ENCODE measurements at regions not wholly inside any gene's neighbourhood (a gene's known extent, or its start where the extent isn't known, plus 50 kb on each side); places are given as distances from the start of the nearest gene placed in this dataset.

DNA sequence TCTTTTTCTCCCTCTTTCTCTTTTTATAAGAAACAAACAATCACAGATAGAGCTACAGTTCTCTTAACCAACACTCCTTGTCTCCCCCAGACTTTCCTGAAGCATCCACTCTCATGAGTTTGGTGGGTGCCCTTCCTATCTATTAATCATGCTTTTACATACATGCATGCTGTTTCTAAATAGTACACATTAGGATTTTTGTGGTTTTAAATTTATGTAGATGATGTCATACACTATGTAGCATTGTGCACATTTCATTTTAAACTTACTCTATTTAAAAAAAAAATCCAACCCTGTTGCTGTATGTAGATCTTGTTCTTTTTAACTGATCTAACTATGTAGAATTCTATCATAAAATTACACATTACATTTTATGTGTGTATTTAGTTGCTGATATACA lies 104.3 kb upstream of the MRPS22 start:
- no peak overlapping the region for H3K4me3 ChIP-seq
- H3K27ac ChIP-seq: no peak overlapping the region
- no peaks in the 10 kb centered on the region for H3K4me1 ChIP-seq
- in situ Hi-C loops (cut with MboI; ENCODE audit: low pct_ligation_motif_present in 1 of 4, low pct_unique_long_range_greater_than_20kb in 1 of 4, low sequenced_read_pairs in 3 of 4) (no loop called here), intact Hi-C loops (cut with DNase I; ENCODE audit: low total_unique reads) (no loop called here)
- TF ChIP-seq POLR2AphosphoS5 (IDR thresholded peaks at IDR 0.05) (no peak), POLR2A (IDR thresholded peaks at IDR 0.05) (no peak), EP300 (IDR thresholded peaks at IDR 0.05; ENCODE audit: low read depth) (no peak)
- TF ChIP-seq, protein P1, sequence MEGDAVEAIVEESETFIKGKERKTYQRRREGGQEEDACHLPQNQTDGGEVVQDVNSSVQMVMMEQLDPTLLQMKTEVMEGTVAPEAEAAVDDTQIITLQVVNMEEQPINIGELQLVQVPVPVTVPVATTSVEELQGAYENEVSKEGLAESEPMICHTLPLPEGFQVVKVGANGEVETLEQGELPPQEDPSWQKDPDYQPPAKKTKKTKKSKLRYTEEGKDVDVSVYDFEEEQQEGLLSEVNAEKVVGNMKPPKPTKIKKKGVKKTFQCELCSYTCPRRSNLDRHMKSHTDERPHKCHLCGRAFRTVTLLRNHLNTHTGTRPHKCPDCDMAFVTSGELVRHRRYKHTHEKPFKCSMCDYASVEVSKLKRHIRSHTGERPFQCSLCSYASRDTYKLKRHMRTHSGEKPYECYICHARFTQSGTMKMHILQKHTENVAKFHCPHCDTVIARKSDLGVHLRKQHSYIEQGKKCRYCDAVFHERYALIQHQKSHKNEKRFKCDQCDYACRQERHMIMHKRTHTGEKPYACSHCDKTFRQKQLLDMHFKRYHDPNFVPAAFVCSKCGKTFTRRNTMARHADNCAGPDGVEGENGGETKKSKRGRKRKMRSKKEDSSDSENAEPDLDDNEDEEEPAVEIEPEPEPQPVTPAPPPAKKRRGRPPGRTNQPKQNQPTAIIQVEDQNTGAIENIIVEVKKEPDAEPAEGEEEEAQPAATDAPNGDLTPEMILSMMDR (IDR thresholded peaks at IDR 0.05): no peak
- peaks cover 28% of the 10 kb centered on the region for H3K27me3 ChIP-seq
- no peaks in the 10 kb centered on the region for H3K9me3 ChIP-seq
- DNase-seq: no peak
- no peaks in the 10 kb centered on the region for H3K36me3 ChIP-seq

DNA sequence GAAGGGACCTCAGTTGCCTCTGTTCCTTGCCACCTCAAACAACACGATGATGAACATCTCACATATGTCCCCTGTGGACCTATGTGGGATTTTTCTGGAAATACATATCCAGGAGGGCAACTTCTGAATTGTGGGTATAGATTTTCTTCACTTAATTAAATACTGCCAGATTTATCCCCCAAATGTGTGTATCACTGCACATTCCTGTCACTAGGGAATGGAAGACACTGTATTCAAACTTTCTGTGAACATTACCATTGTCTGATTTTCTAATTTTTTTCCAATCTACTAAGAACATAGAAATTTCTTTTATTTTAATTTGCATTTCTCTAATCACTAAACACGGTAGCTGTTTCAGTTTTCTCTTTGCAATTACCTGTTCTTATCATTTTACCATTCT lies 102.0 kb upstream of the MRPS22 start:
- DNase-seq: no peak

DNA sequence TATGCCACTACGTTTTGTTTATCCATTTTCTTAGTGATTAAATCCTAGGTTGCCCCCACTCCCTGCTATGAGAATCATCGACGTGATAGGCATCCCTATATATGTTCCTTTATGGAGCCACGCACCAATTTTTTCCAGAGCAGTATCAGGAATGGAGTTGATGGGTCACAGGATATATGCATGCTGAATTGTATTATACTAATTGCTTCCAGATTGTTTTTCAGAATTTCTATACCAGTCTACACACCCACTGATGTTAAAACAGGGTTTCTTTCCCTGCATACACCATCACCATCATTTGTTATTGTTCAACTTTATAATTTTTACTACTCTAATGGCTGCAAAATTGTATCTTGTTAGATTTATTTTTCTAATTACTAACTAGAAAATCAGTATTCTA lies 100.1 kb upstream of the MRPS22 start:
- no peaks in the 10 kb centered on the region for H3K4me1 ChIP-seq
- no peaks in the 10 kb centered on the region for H3K36me3 ChIP-seq
- no peak overlapping the region for H3K4me3 ChIP-seq
- TF ChIP-seq POLR2A (IDR thresholded peaks at IDR 0.05): no peak
- no peak for TF ChIP-seq EP300 (IDR thresholded peaks at IDR 0.05; ENCODE audit: low read depth)
- TF ChIP-seq, protein P1 (IDR thresholded peaks at IDR 0.05): no peak
- TF ChIP-seq POLR2AphosphoS5 (IDR thresholded peaks at IDR 0.05): no peak
- in situ Hi-C loops (cut with MboI; ENCODE audit: low pct_ligation_motif_present in 1 of 4, low pct_unique_long_range_greater_than_20kb in 1 of 4, low sequenced_read_pairs in 3 of 4) (no loop called here), intact Hi-C loops (cut with DNase I; ENCODE audit: low total_unique reads) (no loop called here)
- peaks cover 23% of the 10 kb centered on the region for H3K27me3 ChIP-seq
- no peak for DNase-seq
- no peak overlapping the region for H3K27ac ChIP-seq
- 74 to 82% methylated on average over 3 to 4 of the region's 4 CpGs for WGBS, 2 donors (ENCODE audit: low coverage in 1 of 2)
- no peaks in the 10 kb centered on the region for H3K9me3 ChIP-seq

More for the DNA sequence above, 102.0 kb upstream of the MRPS22 start:
- H3K4me1 ChIP-seq: no peaks in the 10 kb centered on the region
- H3K27ac ChIP-seq: no peak overlapping the region
- 76 to 80% methylated on average over 2 of the region's 2 CpGs for WGBS, 2 donors (ENCODE audit: low coverage in 1 of 2)
- intact Hi-C loops (cut with DNase I; ENCODE audit: low total_unique reads): no loop called here
- no peaks in the 10 kb centered on the region for H3K36me3 ChIP-seq
- in situ Hi-C loops (cut with MboI; ENCODE audit: low pct_ligation_motif_present in 1 of 4, low pct_unique_long_range_greater_than_20kb in 1 of 4, low sequenced_read_pairs in 3 of 4): no loop called here
- peaks cover 28% of the 10 kb centered on the region for H3K27me3 ChIP-seq
- TF ChIP-seq EP300 (IDR thresholded peaks at IDR 0.05; ENCODE audit: low read depth): no peak
- TF ChIP-seq, protein P1 (IDR thresholded peaks at IDR 0.05): no peak
- H3K4me3 ChIP-seq: no peak overlapping the region
- no peaks in the 10 kb centered on the region for H3K9me3 ChIP-seq

DNA sequence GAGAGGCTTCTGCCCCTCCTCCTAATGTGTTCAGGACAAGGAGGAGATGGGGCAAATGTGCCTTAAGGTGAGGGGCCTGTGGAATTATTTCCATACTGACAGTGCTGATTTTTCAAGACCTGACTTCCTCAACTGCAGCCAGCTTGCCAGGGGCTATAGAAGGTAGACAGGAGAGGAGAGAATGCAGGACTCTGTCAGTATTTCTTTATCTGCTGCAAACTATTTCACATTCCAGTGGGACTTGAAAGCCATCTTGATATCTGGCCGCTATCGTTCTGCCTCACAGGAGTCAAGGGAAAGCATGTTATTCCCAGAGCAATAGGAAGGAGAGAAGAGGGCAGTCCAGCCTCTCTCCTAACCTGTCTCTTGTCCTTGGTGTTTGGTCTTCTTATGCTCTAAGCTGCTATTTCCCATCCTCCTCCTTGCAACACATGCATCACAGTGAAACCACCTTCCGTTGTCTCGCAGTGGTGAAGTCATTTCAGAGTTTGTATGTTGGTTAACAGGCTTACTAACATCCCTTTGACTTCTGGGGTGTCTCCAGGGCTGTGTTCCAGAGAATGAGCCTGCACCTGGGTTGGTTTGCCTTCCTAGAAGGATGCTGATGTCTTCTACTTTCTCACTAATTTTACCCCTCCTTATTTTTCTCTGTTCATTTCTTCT lies 95.1 kb upstream of the MRPS22 start:
- H3K9me3 ChIP-seq: no peaks in the 10 kb centered on the region
- no peak overlapping the region for H3K27ac ChIP-seq
- H3K36me3 ChIP-seq: no peaks in the 10 kb centered on the region
- DNase-seq: no peak
- in situ Hi-C loops (cut with MboI; ENCODE audit: low pct_ligation_motif_present in 1 of 4, low pct_unique_long_range_greater_than_20kb in 1 of 4, low sequenced_read_pairs in 3 of 4) (no loop called here), intact Hi-C loops (cut with DNase I; ENCODE audit: low total_unique reads) (no loop called here)
- TF ChIP-seq POLR2A (IDR thresholded peaks at IDR 0.05) (no peak), POLR2AphosphoS5 (IDR thresholded peaks at IDR 0.05) (no peak), EP300 (IDR thresholded peaks at IDR 0.05; ENCODE audit: low read depth) (no peak)
- TF ChIP-seq, protein P1 (IDR thresholded peaks at IDR 0.05): no peak
- H3K27me3 ChIP-seq: no peaks in the 10 kb centered on the region
- no peak overlapping the region for H3K4me3 ChIP-seq
- 90 to 93% methylated on average over 2 to 4 of the region's 4 CpGs for WGBS, 2 donors (ENCODE audit: low coverage in 1 of 2)
- H3K4me1 ChIP-seq: no peaks in the 10 kb centered on the region
